ENCODE measurements at regions not wholly inside any gene's neighbourhood (a gene's known extent, or its start where the extent isn't known, plus 50 kb on each side); places are given as distances from the start of the nearest gene placed in this dataset.
"Not testable (repeated sequence)": the region's sequence is repeated elsewhere in the genome, so short reads cannot be mapped to it uniquely, and the experiment has no call there.

- Mint-ChIP-seq H3K36me3 (ENCODE audit: low read depth) (no peaks in the 10 kb centered on the region), H3K9me3 (peaks cover 5% of the 10 kb centered on the region), H3K27me3 (ENCODE audit: low read depth) (peaks cover 47% of the 10 kb centered on the region), H3K4me1 (peaks cover 12% of the 10 kb centered on the region), H3K4me3 (no peak overlapping the region), H3K27ac (ENCODE audit: unreplicated experiment) (no peak overlapping the region)
- no peak for DNase-seq (ENCODE audit: low read depth, low spot score)
- no peak for TF ChIP-seq CTCF (conservative IDR thresholded peaks at IDR 0.05)
Observed at GRCh38 chr16:6735631-6736030, 597.0 kb upstream of the RBFOX1 start.

GRCh38 chr16:6732166-6732565, 600.5 kb upstream of the RBFOX1 start:
- H3K4me3 Mint-ChIP-seq: no peak overlapping the region
- peaks cover 66% of the 10 kb centered on the region for H3K27me3 Mint-ChIP-seq (ENCODE audit: low read depth)
- H3K36me3 Mint-ChIP-seq (ENCODE audit: low read depth): no peaks in the 10 kb centered on the region
- H3K27ac Mint-ChIP-seq (ENCODE audit: unreplicated experiment): no peak overlapping the region
- TF ChIP-seq CTCF (conservative IDR thresholded peaks at IDR 0.05): no peak
- no peak for DNase-seq (ENCODE audit: low read depth, low spot score)
- peaks cover 12% of the 10 kb centered on the region for H3K4me1 Mint-ChIP-seq
- H3K9me3 Mint-ChIP-seq: no peaks in the 10 kb centered on the region

GRCh38 chr16:6728381-6728780, 604.3 kb upstream of the RBFOX1 start:
- Mint-ChIP-seq H3K36me3 (ENCODE audit: low read depth) (no peaks in the 10 kb centered on the region), H3K4me1 (no peaks in the 10 kb centered on the region), H3K27ac (ENCODE audit: unreplicated experiment) (no peak overlapping the region), H3K27me3 (ENCODE audit: low read depth) (peaks cover 72% of the 10 kb centered on the region), H3K4me3 (no peak overlapping the region), H3K9me3 (no peaks in the 10 kb centered on the region)
- no peak for DNase-seq (ENCODE audit: low read depth, low spot score)
- no peak for TF ChIP-seq CTCF (conservative IDR thresholded peaks at IDR 0.05)

- H3K9me3 Mint-ChIP-seq: no peaks in the 10 kb centered on the region
- DNase-seq (ENCODE audit: low read depth, low spot score): no peak
- TF ChIP-seq CTCF (conservative IDR thresholded peaks at IDR 0.05): no peak
- no peak overlapping the region for H3K27ac Mint-ChIP-seq (ENCODE audit: unreplicated experiment)
- no peaks in the 10 kb centered on the region for H3K36me3 Mint-ChIP-seq (ENCODE audit: low read depth)
- H3K4me3 Mint-ChIP-seq: no peak overlapping the region
- H3K4me1 Mint-ChIP-seq: no peaks in the 10 kb centered on the region
- peaks cover 63% of the 10 kb centered on the region for H3K27me3 Mint-ChIP-seq (ENCODE audit: low read depth)
Observed at GRCh38 chr16:6726621-6727020, 606.0 kb upstream of the RBFOX1 start.

- no peaks in the 10 kb centered on the region for H3K9me3 Mint-ChIP-seq
- H3K36me3 Mint-ChIP-seq (ENCODE audit: low read depth): no peaks in the 10 kb centered on the region
- H3K4me3 Mint-ChIP-seq: no peak overlapping the region
- H3K4me1 Mint-ChIP-seq: no peaks in the 10 kb centered on the region
- no peak overlapping the region for H3K27ac Mint-ChIP-seq (ENCODE audit: unreplicated experiment)
- DNase-seq (ENCODE audit: low read depth, low spot score): no peak
- peaks cover 55% of the 10 kb centered on the region for H3K27me3 Mint-ChIP-seq (ENCODE audit: low read depth)
- peak; percentile 54 for TF ChIP-seq CTCF (conservative IDR thresholded peaks at IDR 0.05)
Observed at GRCh38 chr16:6725634-6726331, 606.9 kb upstream of the RBFOX1 start.

- H3K27ac Mint-ChIP-seq (ENCODE audit: unreplicated experiment); H3K4me3 Mint-ChIP-seq; DNase-seq (ENCODE audit: low read depth, low spot score); H3K4me1 Mint-ChIP-seq; H3K36me3 Mint-ChIP-seq (ENCODE audit: low read depth); H3K9me3 Mint-ChIP-seq: not testable (repeated sequence)
- peaks cover 53% of the 10 kb centered on the region for H3K27me3 Mint-ChIP-seq (ENCODE audit: low read depth)
Observed at GRCh38 chr16:6725206-6725605, 607.4 kb upstream of the RBFOX1 start.
